ENCODE measurements at regions not wholly inside any gene's neighbourhood (a gene's known extent, or its start where the extent isn't known, plus 50 kb on each side); places are given as distances from the start of the nearest gene placed in this dataset.

GRCh38 chr5:99929067-99929805 is 605.9 kb upstream of the FAM174A start (continued):
- TF ChIP-seq CHD7 (IDR thresholded peaks at IDR 0.05; ENCODE audit: insufficient replicate concordance, low read length) (no peak), ZNF274 (IDR thresholded peaks at IDR 0.05; ENCODE audit: borderline replicate concordance, extremely low read depth, low read length) (no peak), MAX (IDR thresholded peaks at IDR 0.05) (no peak), PHF8 (conservative IDR thresholded peaks at IDR 0.05; ENCODE audit: low read depth, low read length) (no peak)

Data from H1 (cell line).